H1 (cell line): ENCODE measurements at regions not wholly inside any gene's neighbourhood (a gene's known extent, or its start where the extent isn't known, plus 50 kb on each side); places are given as distances from the start of the nearest gene placed in this dataset.

ENCODE experiments used
- CTCF ChIA-PET: fragments of 300-600 bp; sonication (Branson Sonifier 250); formaldehyde crosslinking; loops from one replicate; lab custom pipeline; 2021; ENCODE audit not compliant: partially characterized antibody; lab: Charles Lee
- POLR2A ChIA-PET: fragments of 300-600 bp; sonication (Branson Sonifier 250); formaldehyde crosslinking; loops from one replicate; lab custom pipeline; 2021; ENCODE audit warnings: inconsistent platforms; ENCODE audit not compliant: partially characterized antibody; lab: Charles Lee
- DNase-seq, 2 experiments: peaks; one replicate each; pipeline versions ENCODE4 v3.0.0 to v3.0.0-alpha.2; 2010 to 2022; ENCODE audit warnings: low spot score in 2 of 2, low read depth in 1 of 2, mixed read lengths in 1 of 2
- FAIRE-seq: peaks from 2 replicates; lab custom pipeline; 2011; peaks lifted over from hg19 to GRCh38; lab: Jason Lieb, UNC
- H2AFZ ChIP-seq: 2 replicates; pipeline ENCODE4 v1.8.1; 2012; ENCODE audit warnings: low read length, inconsistent platforms
- H2AK5ac ChIP-seq: 2 replicates; pipeline ENCODE4 v1.6.1; 2013; ENCODE audit warnings: low read depth, low read length
- H2BK120ac ChIP-seq: replicated peaks from 2 replicates; pipeline ENCODE3; 2013; ENCODE audit warnings: low read depth, low read length, inconsistent platforms
- H2BK12ac ChIP-seq: 2 replicates; pipeline ENCODE4 v1.6.1; 2013; ENCODE audit warnings: low read depth, low read length
- H2BK15ac ChIP-seq: 2 replicates; pipeline ENCODE4 v1.6.1; 2013; ENCODE audit warnings: low read length
- H2BK20ac ChIP-seq: 2 replicates; pipeline ENCODE4 v1.6.1; 2013; ENCODE audit warnings: low read length
- H2BK5ac ChIP-seq: 2 replicates; pipeline ENCODE4 v1.6.1; 2013; ENCODE audit warnings: low read depth, low read length
- H3K14ac ChIP-seq: 2 replicates; pipeline ENCODE4 v1.6.1; 2013; ENCODE audit warnings: inconsistent platforms; ENCODE audit not compliant: insufficient read length
- H3K18ac ChIP-seq: 2 replicates; pipeline ENCODE4 v1.6.1; 2013; ENCODE audit warnings: low read length; ENCODE audit errors: extremely low read depth
- H3K23ac ChIP-seq: 2 replicates; pipeline ENCODE4 v1.6.1; 2013; ENCODE audit warnings: inconsistent platforms; ENCODE audit not compliant: insufficient read length
- H3K23me2 ChIP-seq: 2 replicates; pipeline ENCODE4 v1.6.1; 2013; ENCODE audit warnings: low read depth, low read length
- H3K27ac ChIP-seq: 2 replicates; pipeline ENCODE4 v1.6.1; 2011; ENCODE audit warnings: low read depth, low read length, inconsistent platforms
- H3K27me3 ChIP-seq, 4 experiments: replicated peaks in 1 of 4; 1 replicate in 1 of 4; 2 replicates in 3 of 4; pipeline versions ENCODE4 v1.6.1 to v1.8.1; 2011 to 2013; ENCODE audit warnings: low read length in 3 of 4, mild to moderate bottlenecking in 3 of 4, inconsistent platforms in 2 of 4, mixed read lengths in 2 of 4, moderate library complexity in 1 of 4; ENCODE audit not compliant: control insufficient read depth in 3 of 4, insufficient read depth in 3 of 4; ENCODE audit errors: extremely low read depth in 1 of 4
- H3K36me3 ChIP-seq, 4 experiments: 2 replicates each; pipeline versions ENCODE4 v1.6.1 to v1.8.1; 2011 to 2013; ENCODE audit warnings: mild to moderate bottlenecking in 4 of 4, low read length in 3 of 4, moderate library complexity in 2 of 4, control low read depth in 1 of 4, inconsistent platforms in 1 of 4; ENCODE audit not compliant: insufficient read depth in 4 of 4, control insufficient read depth in 2 of 4
- H3K4ac ChIP-seq: replicated peaks from 2 replicates; pipeline ENCODE3; 2013; ENCODE audit warnings: low read length, low read depth, mixed read lengths, inconsistent platforms; ENCODE audit not compliant: insufficient read length
- H3K4me1 ChIP-seq, 4 experiments: replicated peaks in 1 of 4; 1 replicate in 1 of 4; 2 replicates in 3 of 4; pipeline versions ENCODE4 v1.6.1 to v1.8.1; 2011 to 2013; ENCODE audit warnings: low read length in 3 of 4, inconsistent platforms in 2 of 4, mixed read lengths in 1 of 4; ENCODE audit not compliant: insufficient read depth in 4 of 4, control insufficient read depth in 3 of 4
- H3K4me2 ChIP-seq, 2 experiments: 2 replicates each; pipeline versions ENCODE4 v1.6.1 to v1.8.1; 2011 to 2013; ENCODE audit warnings: low read depth in 2 of 2, low read length in 2 of 2, control low read depth in 1 of 2, inconsistent platforms in 1 of 2, mild to moderate bottlenecking in 1 of 2; ENCODE audit not compliant: insufficient read depth in 1 of 2
- H3K4me3 ChIP-seq, 4 experiments: fragments of 200-600, 300-600 bp in 1 of 4; sonication (generic), shearing (Covaris generic), sonication (Bioruptor Twin) in 1 of 4; 2 replicates each; pipeline versions ENCODE4 v1.5.1 to v1.8.1; 2011 to 2016; ENCODE audit warnings: low read length in 4 of 4, low read depth in 3 of 4, control low read depth in 2 of 4, inconsistent platforms in 2 of 4, mild to moderate bottlenecking in 2 of 4, mixed read lengths in 1 of 4, moderate library complexity in 1 of 4; ENCODE audit not compliant: insufficient read depth in 2 of 4; ENCODE audit errors: extremely low read depth in 1 of 4
- H3K56ac ChIP-seq: replicated peaks from 2 replicates; pipeline ENCODE3; 2013; ENCODE audit warnings: low read depth, mild to moderate bottlenecking, mixed read lengths, low read length, inconsistent platforms; ENCODE audit not compliant: insufficient read length
- H3K79me1 ChIP-seq: 2 replicates; pipeline ENCODE4 v1.6.1; 2013; ENCODE audit warnings: low read depth, low read length, control low read depth
- H3K79me2 ChIP-seq, 2 experiments: 2 replicates each; pipeline versions ENCODE4 v1.6.1 to v1.8.1; 2012 to 2013; ENCODE audit warnings: low read length in 2 of 2, mild to moderate bottlenecking in 2 of 2, inconsistent platforms in 1 of 2; ENCODE audit not compliant: insufficient read depth in 2 of 2, control insufficient read depth in 1 of 2
- H3K9ac ChIP-seq, 4 experiments: replicated peaks in 1 of 4; 1 replicate in 1 of 4; 2 replicates in 3 of 4; pipeline versions ENCODE4 v1.6.1 to v1.8.1; 2011 to 2013; ENCODE audit warnings: low read depth in 3 of 4, low read length in 3 of 4, control low read depth in 2 of 4, mild to moderate bottlenecking in 2 of 4, moderate library complexity in 2 of 4, inconsistent platforms in 1 of 4; ENCODE audit errors: extremely low read depth in 1 of 4
- H3K9me3 ChIP-seq, 2 experiments: 2 replicates each; pipeline versions ENCODE4 v1.6.1 to v1.8.1; 2012 to 2013; ENCODE audit warnings: mild to moderate bottlenecking in 2 of 2, moderate library complexity in 2 of 2, control low read depth in 1 of 2, inconsistent platforms in 1 of 2, low read depth in 1 of 2, low read length in 1 of 2, mixed read lengths in 1 of 2; ENCODE audit not compliant: insufficient read depth in 2 of 2
- H4K20me1 ChIP-seq, 2 experiments: replicated peaks in 1 of 2; 2 replicates each; pipeline versions ENCODE3 to v1.8.1; 2011 to 2013; ENCODE audit warnings: inconsistent platforms in 2 of 2, low read length in 2 of 2, mild to moderate bottlenecking in 1 of 2; ENCODE audit not compliant: insufficient read depth in 2 of 2, control insufficient read depth in 1 of 2
- H4K5ac ChIP-seq: 2 replicates; pipeline ENCODE4 v1.6.1; 2013; ENCODE audit warnings: low read length, low read depth, mixed read lengths, inconsistent platforms; ENCODE audit not compliant: insufficient read length
- H4K8ac ChIP-seq: 2 replicates; pipeline ENCODE4 v1.8.0; 2013; ENCODE audit warnings: mild to moderate bottlenecking, moderate library complexity, low read length, inconsistent platforms; ENCODE audit not compliant: insufficient read depth; ENCODE audit errors: extremely low read depth
- H4K91ac ChIP-seq: replicated peaks from 2 replicates; pipeline ENCODE3; 2013; ENCODE audit warnings: low read length, mixed read lengths, inconsistent platforms; ENCODE audit not compliant: insufficient read length
- POLR2A ChIP-seq, 2 experiments: IDR thresholded peaks; 1 replicate in 1 of 2; 2 replicates in 1 of 2; pipeline ENCODE4 v1.6.1; 2011; ENCODE audit warnings: low read depth in 2 of 2, low read length in 2 of 2, mild to moderate bottlenecking in 2 of 2; ENCODE audit errors: control extremely low read depth in 1 of 2
- POU5F1 ChIP-seq: IDR thresholded peaks from 2 replicates; pipeline ENCODE4 v1.6.1; 2011; ENCODE audit warnings: low read depth, mild to moderate bottlenecking, low read length, moderate library complexity
- SIRT6 ChIP-seq: IDR thresholded peaks from one replicate; pipeline ENCODE4 v1.7.1; 2012; ENCODE audit warnings: low read length, inconsistent platforms
- TAF1 ChIP-seq: IDR thresholded peaks from 2 replicates; pipeline ENCODE4 v1.6.1; 2011; ENCODE audit warnings: mild to moderate bottlenecking, low read depth, low read length
- TBP ChIP-seq: IDR thresholded peaks from 2 replicates; pipeline ENCODE4 v1.6.1; 2011; ENCODE audit warnings: low read depth, low read length, improper control_type of control experiment
- WGBS, 2 experiments: shearing (Covaris generic) in 1 of 2; methylation state at CpG; one replicate each; pipeline versions ENCODE4 v1.1.6 to v1.1.7; 2013 to 2015; ENCODE audit warnings: low lambda C conversion rate in 2 of 2, mixed read lengths in 2 of 2, inconsistent platforms in 1 of 2, low coverage in 1 of 2, missing lambda C conversion rate in 1 of 2; ENCODE audit not compliant: insufficient replicate concordance in 2 of 2, insufficient coverage in 1 of 2, insufficient read length in 1 of 2; ENCODE audit errors: extremely low coverage in 1 of 2, missing lambda C conversion rate in 1 of 2; 5-methylcytosine and 5-hydroxymethylcytosine counted together

DNA sequence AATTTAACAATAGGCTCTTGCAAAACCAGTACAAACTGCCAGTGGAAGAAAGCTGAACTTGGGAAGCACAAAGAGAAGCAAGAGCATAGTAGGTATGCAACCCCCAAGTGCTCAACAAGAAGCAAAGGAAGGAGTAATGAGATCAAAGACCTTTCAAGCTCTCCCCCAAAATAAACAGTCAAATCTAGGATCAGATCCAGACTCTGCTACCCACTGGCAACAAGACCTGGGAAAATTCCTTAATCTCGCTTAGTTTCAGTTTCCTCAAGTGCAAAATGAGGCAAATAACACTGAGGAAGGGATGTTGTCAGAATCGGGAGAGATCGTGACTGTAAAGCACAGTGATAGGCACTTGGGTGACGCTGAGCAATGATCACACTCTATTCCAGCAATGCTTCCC, 329.2 kb downstream of the TNS1 start:
- DNase-seq (no peak), FAIRE-seq (no peak)
- H4K20me1 ChIP-seq, result no peaks in the 10 kb centered on the region
- H3K23me2 ChIP-seq, result no peaks in the 10 kb centered on the region
- POLR2A ChIA-PET, result no interaction called here
- H3K27ac ChIP-seq, result no peak overlapping the region
- H3K36me3 ChIP-seq, result no peaks in the 10 kb centered on the region
- H2AK5ac ChIP-seq, result no peak overlapping the region
- WGBS, 2 experiments, result 95% methylated on average over 4 of the region's 4 CpGs; no CpG with 5 or more reads in 1 of the 2 experiments
- H3K27me3 ChIP-seq, result no peaks in the 10 kb centered on the region
- H3K9me3 ChIP-seq, result no peaks in the 10 kb centered on the region; a peak in 1 of 4 replicates
- H2BK120ac ChIP-seq, result no peak overlapping the region
- no peak overlapping the region for H4K5ac ChIP-seq
- no peak overlapping the region for H3K4ac ChIP-seq
- H3K79me2 ChIP-seq, result no peaks in the 10 kb centered on the region
- no peak overlapping the region for H3K14ac ChIP-seq
- H3K23ac ChIP-seq, result no peak overlapping the region
- no peak overlapping the region for H3K4me3 ChIP-seq
- no peak overlapping the region for H3K9ac ChIP-seq
- H2AFZ ChIP-seq, result no peak overlapping the region
- no peaks in the 10 kb centered on the region for H3K4me1 ChIP-seq
- no peak overlapping the region for H4K91ac ChIP-seq
- no peak overlapping the region for H3K56ac ChIP-seq
- no peak overlapping the region for H2BK20ac ChIP-seq
- H3K4me2 ChIP-seq, result no peak overlapping the region
- no peak overlapping the region for H2BK5ac ChIP-seq
- CTCF ChIA-PET, result interaction anchor here (0.6 to 4.5 kb wide), 3 partner anchors 22 to 407 kb away, joined by 3 to 23 read pairs (median 3); no protein-coding TSS in a partner anchor
- H3K79me1 ChIP-seq, result no peaks in the 10 kb centered on the region
- no peak overlapping the region for H2BK12ac ChIP-seq
- no peak overlapping the region for H3K18ac ChIP-seq
- no peak overlapping the region for H4K8ac ChIP-seq
- H2BK15ac ChIP-seq, result no peak overlapping the region
- TF ChIP-seq TAF1 (no peak), POLR2A (IDR thresholded peaks at IDR 0.05; ENCODE audit: control extremely low read depth in 1 of 2, low read depth in 2 of 2, low read length in 2 of 2) (no peak), TBP (no peak), SIRT6 (no peak), POU5F1 (no peak)
